Mucosa of gallbladder (tissue), 1 donor: ENCODE measurements at regions not wholly inside any gene's neighbourhood (a gene's known extent, or its start where the extent isn't known, plus 50 kb on each side); places are given as distances from the start of the nearest gene placed in this dataset.

ENCODE experiments used
- DNase-seq: peaks from one replicate; pipeline ENCODE4 v3.0.0-alpha.2; 2020; ENCODE audit warnings: low spot score
- donor health status: DM: no; HTN: no; CAD: no.

DNA sequence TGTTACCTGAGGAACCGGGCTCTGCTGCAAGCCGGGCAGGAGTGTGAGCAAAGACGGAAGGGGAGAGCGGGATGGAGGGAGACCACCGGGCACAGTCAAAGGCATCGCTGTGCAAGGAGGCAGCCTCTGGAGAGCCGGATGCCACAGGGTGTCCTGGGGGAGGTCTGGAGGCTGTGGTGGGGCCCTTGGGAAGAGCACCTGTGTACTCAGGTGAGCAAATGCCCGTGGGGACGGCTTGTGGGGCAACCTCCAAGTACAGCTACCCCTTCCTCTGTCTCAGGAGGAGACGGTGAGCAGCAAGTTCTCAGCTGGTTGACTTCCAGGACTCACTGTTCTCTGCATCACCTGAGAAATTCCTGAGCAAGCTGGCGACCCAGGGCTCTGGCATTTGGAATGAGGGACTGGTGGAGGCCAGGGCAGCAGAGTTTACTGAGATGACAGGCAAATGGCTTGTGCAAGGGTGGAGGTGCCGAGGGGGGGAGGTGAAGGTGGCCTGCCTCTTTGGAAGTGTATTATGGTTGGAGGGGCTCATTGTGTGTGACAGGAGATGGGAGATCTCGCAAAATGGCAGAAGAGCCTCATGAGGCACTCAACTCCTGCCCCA lies 345.2 kb upstream of the SHH start:
- DNase-seq: no peak

DNA sequence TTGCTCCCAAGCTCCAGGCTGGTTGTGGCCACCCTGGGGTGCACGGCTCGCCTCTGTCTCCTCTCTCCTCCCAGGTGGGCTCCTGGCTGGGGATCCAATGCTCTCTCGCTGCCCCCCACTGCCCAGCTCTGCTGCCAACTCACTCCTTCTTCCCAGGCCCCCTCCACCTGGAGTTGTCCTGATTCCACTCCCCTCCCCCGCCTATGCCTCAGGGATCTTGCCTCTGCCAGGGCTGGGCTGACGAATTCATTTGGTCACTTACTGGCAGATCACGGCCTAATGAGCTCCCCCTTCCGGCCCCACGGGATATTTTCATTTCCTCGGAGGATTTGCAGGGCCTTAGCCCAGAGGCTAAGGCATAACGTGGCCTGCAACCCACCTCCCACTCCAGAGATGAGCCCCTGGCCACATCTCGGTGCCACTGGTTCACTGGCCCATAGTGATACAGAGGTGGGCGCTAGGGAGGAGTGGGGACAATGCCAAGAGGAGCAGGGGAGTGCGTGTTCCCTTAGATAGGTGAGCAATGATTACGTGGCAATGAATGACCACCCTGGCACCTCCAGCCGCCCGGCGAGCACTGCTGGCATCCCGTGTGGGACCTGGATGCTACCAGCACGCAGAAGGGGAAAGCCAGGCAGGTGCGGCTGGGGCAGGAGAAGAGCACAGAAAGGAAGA lies 344.6 kb upstream of the SHH start:
- DNase-seq: no peak

- DNase-seq: no peak
Observed at GRCh38 chr7:156155988-156156733, 343.9 kb upstream of the SHH start.

- DNase-seq: no peak
Observed at GRCh38 chr7:156153590-156153989, 341.3 kb upstream of the SHH start.

- DNase-seq: no peak
Observed at GRCh38 chr7:156152390-156152789, 340.1 kb upstream of the SHH start.

GRCh38 chr7:156151658-156152057 lies 339.4 kb upstream of the SHH start:
- DNase-seq: no peak

- DNase-seq: no peak
Observed at GRCh38 chr7:156151078-156151477, 338.8 kb upstream of the SHH start.

DNA sequence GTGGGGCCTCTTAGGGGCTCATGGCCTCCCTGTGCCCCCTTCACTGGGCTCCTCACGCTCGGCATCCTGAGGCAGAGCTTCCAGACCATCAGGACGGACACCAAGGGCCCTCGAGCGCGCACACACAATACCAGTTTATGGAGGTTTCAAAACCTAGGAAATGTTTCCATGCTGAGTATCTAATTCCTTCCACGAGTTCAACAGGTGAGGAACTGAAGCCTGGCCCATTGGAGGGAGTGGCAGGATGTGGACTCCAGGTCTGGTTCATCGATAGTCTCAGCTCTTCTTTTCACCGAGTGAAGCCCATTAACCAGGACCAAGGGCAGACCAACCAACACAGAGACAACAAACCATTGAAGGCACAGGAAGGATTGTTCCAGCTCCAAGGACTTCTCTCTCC lies 336.7 kb upstream of the SHH start:
- no peak for DNase-seq

- no peak for DNase-seq
Observed at GRCh38 chr7:156148547-156148946, 336.3 kb upstream of the SHH start.

DNA sequence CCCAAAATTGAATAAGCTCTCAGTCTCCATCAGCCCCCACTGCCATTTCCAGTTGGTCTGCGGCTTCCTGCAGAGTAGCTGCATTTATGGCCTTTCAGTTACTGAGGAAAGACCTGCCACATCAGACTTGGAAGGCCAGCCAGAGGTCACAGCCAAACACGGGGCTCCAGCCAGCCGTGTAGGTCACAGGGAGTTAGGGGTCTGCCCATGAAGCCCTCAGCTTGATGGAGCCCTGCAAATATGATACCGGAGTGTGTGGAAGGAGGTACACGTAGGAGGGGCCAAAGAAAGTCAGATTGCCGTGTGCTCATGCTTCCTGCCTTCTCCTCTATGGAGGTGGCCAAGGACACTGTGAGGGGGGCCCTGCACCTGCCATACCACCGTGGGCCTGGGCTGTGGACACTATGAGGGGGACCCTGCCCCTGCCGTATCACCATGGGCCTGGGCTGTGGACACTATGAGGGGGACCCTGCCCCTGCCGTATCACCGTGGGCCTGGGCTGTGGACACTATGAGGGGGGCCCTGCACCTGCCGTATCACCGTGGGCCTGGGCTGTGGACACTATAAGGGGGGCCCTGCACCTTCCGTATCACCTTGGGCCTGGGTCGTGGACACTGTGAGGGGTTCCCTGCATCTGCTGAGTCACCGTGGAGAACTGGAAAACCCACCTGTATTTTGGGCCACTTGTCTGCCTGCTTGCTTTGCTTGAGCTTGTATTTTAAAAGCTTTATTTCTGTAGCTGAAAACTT lies 335.7 kb upstream of the SHH start:
- no peak for DNase-seq

- DNase-seq: peak; percentile 43
Observed at GRCh38 chr7:156147104-156147503, 334.8 kb upstream of the SHH start.

DNA sequence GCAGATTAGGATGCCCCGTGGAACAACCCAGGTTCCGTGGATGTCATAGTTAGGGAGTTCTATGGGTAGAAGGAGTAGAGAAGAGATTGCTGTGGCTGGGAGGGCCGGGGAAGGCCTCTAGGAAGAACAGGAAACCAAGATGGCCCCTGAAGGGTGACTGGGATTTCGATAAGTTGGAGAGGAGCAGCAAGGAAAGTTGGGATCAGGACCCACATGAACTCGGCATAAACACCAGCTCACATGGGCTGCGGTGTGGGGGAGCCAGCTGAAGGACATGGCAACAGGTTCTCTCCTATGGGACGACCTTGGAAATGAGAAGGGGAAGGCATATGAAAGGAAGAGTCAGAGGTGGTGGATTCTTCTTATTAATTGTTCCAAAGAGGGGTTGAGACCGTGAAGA lies 333.7 kb upstream of the SHH start:
- no peak for DNase-seq

DNA sequence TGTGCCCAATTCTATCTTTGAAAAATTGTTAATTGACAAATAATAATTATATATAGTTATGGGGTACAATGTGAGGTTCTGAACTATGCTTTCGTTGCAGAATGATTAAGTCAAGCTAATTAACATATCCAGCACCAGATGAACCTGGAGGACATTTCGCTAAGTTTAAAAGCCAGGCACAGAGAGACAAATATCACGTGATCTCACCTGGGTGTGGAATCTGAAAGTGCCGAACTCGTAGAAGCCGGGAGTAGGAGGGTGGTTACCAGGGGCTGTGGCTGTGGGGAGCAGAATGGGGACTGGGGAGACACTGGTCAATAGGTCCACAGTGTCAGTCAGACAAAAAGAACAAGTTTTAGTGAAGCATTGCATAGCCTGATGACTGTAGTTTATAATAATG lies 332.9 kb upstream of the SHH start:
- DNase-seq: no peak

- DNase-seq: no peak
Observed at GRCh38 chr7:156143683-156144082, 331.4 kb upstream of the SHH start.

- DNase-seq: no peak
Observed at GRCh38 chr7:156143158-156143557, 330.9 kb upstream of the SHH start.

DNA sequence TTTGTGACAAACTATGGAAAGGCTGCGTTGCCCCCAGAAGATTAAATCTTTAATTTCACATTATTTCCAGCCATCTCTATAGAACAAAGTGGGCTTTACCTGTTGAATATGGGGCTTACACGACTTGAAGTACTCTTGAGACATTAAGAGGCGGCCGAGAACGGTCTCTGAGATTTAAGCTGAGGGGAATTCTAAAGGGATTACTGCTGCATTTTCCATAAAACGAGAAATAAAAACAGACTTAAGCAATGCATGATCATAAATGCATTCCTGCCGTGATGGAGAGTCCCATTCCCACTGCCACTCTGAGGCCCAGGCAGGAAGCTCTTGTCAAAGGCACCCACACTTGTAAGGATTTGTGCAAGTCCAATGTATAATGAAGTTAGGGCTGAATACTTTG lies 329.7 kb upstream of the SHH start:
- no peak for DNase-seq

GRCh38 chr7:156140896-156141295 lies 328.6 kb upstream of the SHH start:
- no peak for DNase-seq

DNA sequence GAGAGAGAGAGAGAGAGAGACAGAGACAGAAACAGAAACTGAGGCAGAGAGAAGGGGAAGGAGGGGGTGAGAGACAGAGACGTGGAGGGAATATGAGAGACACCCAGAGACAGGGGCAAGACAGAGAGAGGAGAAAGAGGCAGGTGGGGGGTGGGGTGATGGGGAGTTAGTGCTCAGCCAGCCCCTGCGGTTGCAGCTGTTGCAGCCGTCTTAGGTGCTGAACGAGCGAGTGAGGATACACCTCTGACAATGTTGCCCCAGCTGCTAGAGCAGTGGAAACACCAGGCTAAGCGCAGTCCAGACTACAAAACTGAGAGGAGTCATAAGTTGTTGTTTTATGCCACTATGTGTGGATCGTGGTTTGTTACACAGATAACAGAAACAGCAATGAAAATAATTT lies 328.2 kb upstream of the SHH start:
- no peak for DNase-seq

DNA sequence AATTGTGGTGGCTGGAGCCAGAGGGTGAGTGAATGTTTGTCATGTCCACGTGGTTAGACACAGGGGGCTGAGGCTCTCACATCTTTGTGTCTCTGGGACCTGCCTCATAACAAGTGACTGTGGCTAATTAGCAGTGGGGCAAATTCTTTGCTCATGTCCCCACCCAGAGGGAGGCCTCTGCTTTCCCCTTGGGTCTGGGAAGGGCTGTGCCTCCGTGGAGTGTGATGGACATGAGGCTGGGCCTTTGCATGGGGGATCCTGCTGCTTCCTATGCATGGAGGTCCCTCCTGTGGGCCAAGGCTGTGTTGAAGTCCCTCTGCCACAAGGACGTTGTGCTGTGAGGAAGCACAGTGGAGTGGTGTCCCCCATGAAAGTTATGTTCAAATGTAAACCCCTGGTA lies 327.4 kb upstream of the SHH start:
- DNase-seq: no peak

DNA sequence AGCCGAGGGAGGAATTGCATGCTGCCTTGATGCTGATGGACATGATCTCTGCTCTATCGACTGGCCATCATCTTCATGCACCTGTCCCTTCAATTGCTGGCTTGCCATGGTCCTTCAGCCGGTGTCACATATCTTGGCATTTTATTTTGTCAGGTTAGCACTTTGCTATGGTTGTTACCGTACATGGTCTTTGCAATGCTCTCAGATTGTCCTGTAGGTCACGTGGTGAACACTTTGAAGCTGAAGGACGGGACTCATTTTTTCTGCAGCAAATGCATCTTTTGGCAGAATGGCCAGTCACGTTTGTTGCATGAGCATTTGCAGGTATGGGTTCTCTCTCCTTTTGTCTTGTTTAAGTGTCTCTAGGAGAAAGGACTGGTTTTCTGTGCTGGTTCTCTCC lies 326.8 kb upstream of the SHH start:
- no peak for DNase-seq

DNA sequence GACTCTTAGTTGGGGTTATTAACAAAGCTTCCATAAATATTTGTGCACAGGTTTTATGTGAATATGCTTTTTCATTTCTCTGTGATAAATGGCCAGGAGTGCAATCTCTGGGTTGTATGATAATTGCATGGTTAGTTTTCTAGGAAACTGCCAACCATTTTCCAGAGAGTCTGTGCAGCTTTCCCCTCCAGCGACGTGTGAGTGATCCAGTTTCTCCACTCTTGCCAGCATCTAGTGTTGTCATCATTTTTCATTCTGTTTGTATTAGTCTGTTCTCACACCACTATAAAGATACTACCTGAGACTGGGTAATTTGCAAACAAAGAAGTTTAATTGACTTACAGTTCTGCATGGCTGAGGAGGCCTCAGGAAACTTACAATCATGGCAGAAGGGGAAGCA lies 319.6 kb upstream of the SHH start:
- no peak for DNase-seq

GRCh38 chr7:156129522-156129921 lies 317.3 kb upstream of the SHH start:
- DNase-seq: no peak

GRCh38 chr7:156128496-156128895 lies 316.2 kb upstream of the SHH start:
- no peak for DNase-seq
